Endothelial cell of umbilical vein (primary cell): ENCODE measurements at regions not wholly inside any gene's neighbourhood (a gene's known extent, or its start where the extent isn't known, plus 50 kb on each side); places are given as distances from the start of the nearest gene placed in this dataset.

Experiments
- BruUV-seq: library from RNA; stranded (reverse); fragments of 400-500 nt; replicated peaks from 2 replicates; lab custom pipeline; 2021; lab: Mats Ljungman, UMichigan
- CTCF ChIA-PET: fragments of 300-600, 350-600 bp; sonication (Branson Sonifier 250); formaldehyde crosslinking; loops from one replicate; lab custom pipeline; 2021; ENCODE audit warnings: antibody characterized with exemption, inconsistent platforms; lab: Charles Lee
- POLR2A ChIA-PET: fragments of 300-600, 350-600 bp; sonication (Branson Sonifier 250); formaldehyde crosslinking; loops from one replicate; lab custom pipeline; 2021; ENCODE audit warnings: antibody characterized with exemption, inconsistent platforms; lab: Charles Lee
- DNase-seq: peaks from one replicate; pipeline ENCODE4 v3.0.0-alpha.2; 2011; ENCODE audit warnings: low read depth, low spot score
- FAIRE-seq: peaks from 2 replicates; lab custom pipeline; 2011; peaks lifted over from hg19 to GRCh38; lab: Jason Lieb, UNC
- H2AFZ ChIP-seq: 2 replicates; pipeline ENCODE4 v1.6.0; 2012; ENCODE audit warnings: low read depth, low read length, control low read depth, inconsistent platforms
- H3K27ac ChIP-seq: 2 replicates; pipeline ENCODE4 v1.5.1; 2011; ENCODE audit warnings: low read depth, mild to moderate bottlenecking, control low read depth, low read length, moderate library complexity; ENCODE audit not compliant: insufficient read depth
- H3K27me3 ChIP-seq, 2 experiments: 2 replicates each; pipeline versions ENCODE4 v1.6.0 to v1.6.1; 2011; ENCODE audit warnings: low read length in 2 of 2, mixed read lengths in 1 of 2; ENCODE audit not compliant: control insufficient read depth in 2 of 2, insufficient read depth in 2 of 2
- H3K36me3 ChIP-seq, 2 experiments: 2 replicates in 1 of 2; 3 replicates in 1 of 2; pipeline ENCODE4 v1.5.1; 2011; ENCODE audit warnings: low read length in 2 of 2, mild to moderate bottlenecking in 1 of 2, moderate library complexity in 1 of 2; ENCODE audit not compliant: control insufficient read depth in 2 of 2, insufficient read depth in 2 of 2; ENCODE audit errors: extremely low read depth in 1 of 2
- H3K4me1 ChIP-seq: 3 replicates; pipeline ENCODE4 v1.5.1; 2011; ENCODE audit warnings: mild to moderate bottlenecking, low read length; ENCODE audit not compliant: control insufficient read depth, insufficient read depth; ENCODE audit errors: extremely low read depth
- H3K4me2 ChIP-seq: 2 replicates; pipeline ENCODE4 v1.6.1; 2011; ENCODE audit warnings: low read length, control low read depth, mixed read lengths; ENCODE audit not compliant: insufficient read depth
- H3K4me3 ChIP-seq, 3 experiments: fragments of 200-600 bp in 1 of 3; sonication (generic), shearing (Covaris generic) in 1 of 3; replicated peaks in 1 of 3; 2 replicates each; pipeline ENCODE4 v1.5.1; 2011 to 2016; ENCODE audit warnings: control low read depth in 3 of 3, low read length in 3 of 3, mild to moderate bottlenecking in 2 of 3, inconsistent platforms in 1 of 3, low read depth in 1 of 3, moderate library complexity in 1 of 3; ENCODE audit not compliant: insufficient read depth in 1 of 3
- H3K79me2 ChIP-seq: 2 replicates; pipeline ENCODE4 v1.6.0; 2012; ENCODE audit warnings: low read length, inconsistent platforms; ENCODE audit not compliant: control insufficient read depth, insufficient read depth
- H3K9ac ChIP-seq: replicated peaks from 2 replicates; pipeline ENCODE3; 2011; ENCODE audit warnings: low read length, control low read depth; ENCODE audit not compliant: insufficient read depth; ENCODE audit errors: extremely low read depth
- H3K9me1 ChIP-seq: replicated peaks from 3 replicates; pipeline ENCODE4 v1.6.0; 2011; ENCODE audit warnings: mild to moderate bottlenecking, low read length; ENCODE audit not compliant: control insufficient read depth, insufficient read depth; ENCODE audit errors: extremely low read depth
- H3K9me3 ChIP-seq: replicated peaks from 2 replicates; pipeline ENCODE4 v1.5.1; 2012; ENCODE audit warnings: low read length, inconsistent platforms; ENCODE audit not compliant: control insufficient read depth, insufficient read depth
- H4K20me1 ChIP-seq: replicated peaks from 2 replicates; pipeline ENCODE3; 2011; ENCODE audit warnings: mild to moderate bottlenecking, low read length; ENCODE audit not compliant: control insufficient read depth, insufficient read depth; ENCODE audit errors: extremely low read depth
- EZH2 ChIP-seq: IDR thresholded peaks from 2 replicates; pipeline ENCODE4 v1.6.1; 2012; ENCODE audit warnings: borderline replicate concordance, low read depth, mild to moderate bottlenecking, moderate library complexity, low read length, inconsistent platforms; ENCODE audit not compliant: severe bottlenecking
- FOS ChIP-seq: IDR thresholded peaks from 2 replicates; pipeline ENCODE4 v1.6.1; 2011; ENCODE audit warnings: mild to moderate bottlenecking, low read length, moderate library complexity, borderline replicate concordance; ENCODE audit not compliant: insufficient read depth
- GATA2 ChIP-seq: IDR thresholded peaks from 2 replicates; pipeline ENCODE4 v1.7.0; 2011; ENCODE audit warnings: low read depth, mild to moderate bottlenecking, moderate library complexity, mixed read lengths, low read length; ENCODE audit not compliant: insufficient read length, insufficient read depth
- JUN ChIP-seq: IDR thresholded peaks from 2 replicates; pipeline ENCODE4 v1.6.1; 2011; ENCODE audit warnings: borderline replicate concordance, low read depth; ENCODE audit not compliant: insufficient read length, insufficient read depth
- MYC ChIP-seq: IDR thresholded peaks from one replicate; pipeline ENCODE4 v1.6.1; 2011; ENCODE audit warnings: mild to moderate bottlenecking, low read depth, low read length
- POLR2A ChIP-seq: IDR thresholded peaks from 2 replicates; pipeline ENCODE4 v1.6.1; 2012; ENCODE audit warnings: low read depth, mild to moderate bottlenecking, control low read depth, low read length
- POLR2AphosphoS5 ChIP-seq: IDR thresholded peaks from 2 replicates; pipeline ENCODE4 v1.6.1; 2012; ENCODE audit warnings: low read depth, mild to moderate bottlenecking, control low read depth, low read length, moderate library complexity; ENCODE audit not compliant: insufficient read depth
- dilution Hi-C: fragments of 300-500 bp; cut with MboI; formaldehyde crosslinking; loops from one replicate; pipeline ENCODE4 v1.15.0; 2019; ENCODE audit warnings: low sequenced_read_pairs; ENCODE audit not compliant: extremely low pct_ligation_motif_present
- intact Hi-C: fragments of 100-400 bp; cut with micrococcal nuclease; formaldehyde crosslinking; loops from one replicate; pipeline ENCODE4 v1.10.0; 2022
- TF ChIP-seq, protein P1 (sequence below), 2 donors: IDR thresholded peaks; 1 replicate in 1 of 2; 2 replicates in 1 of 2; pipeline ENCODE4 v1.5.1; 2011; ENCODE audit warnings: low read length in 2 of 2, mild to moderate bottlenecking in 2 of 2, moderate library complexity in 2 of 2, control low read depth in 1 of 2, inconsistent platforms in 1 of 2, low read depth in 1 of 2; ENCODE audit not compliant: insufficient read depth in 1 of 2; ENCODE audit errors: extremely low read depth in 1 of 2
- TF ChIP-seq, protein P2 (sequence below): IDR thresholded peaks from 2 replicates; pipeline ENCODE4 v1.6.1; 2011; ENCODE audit not compliant: insufficient read depth, insufficient read length

DNA sequence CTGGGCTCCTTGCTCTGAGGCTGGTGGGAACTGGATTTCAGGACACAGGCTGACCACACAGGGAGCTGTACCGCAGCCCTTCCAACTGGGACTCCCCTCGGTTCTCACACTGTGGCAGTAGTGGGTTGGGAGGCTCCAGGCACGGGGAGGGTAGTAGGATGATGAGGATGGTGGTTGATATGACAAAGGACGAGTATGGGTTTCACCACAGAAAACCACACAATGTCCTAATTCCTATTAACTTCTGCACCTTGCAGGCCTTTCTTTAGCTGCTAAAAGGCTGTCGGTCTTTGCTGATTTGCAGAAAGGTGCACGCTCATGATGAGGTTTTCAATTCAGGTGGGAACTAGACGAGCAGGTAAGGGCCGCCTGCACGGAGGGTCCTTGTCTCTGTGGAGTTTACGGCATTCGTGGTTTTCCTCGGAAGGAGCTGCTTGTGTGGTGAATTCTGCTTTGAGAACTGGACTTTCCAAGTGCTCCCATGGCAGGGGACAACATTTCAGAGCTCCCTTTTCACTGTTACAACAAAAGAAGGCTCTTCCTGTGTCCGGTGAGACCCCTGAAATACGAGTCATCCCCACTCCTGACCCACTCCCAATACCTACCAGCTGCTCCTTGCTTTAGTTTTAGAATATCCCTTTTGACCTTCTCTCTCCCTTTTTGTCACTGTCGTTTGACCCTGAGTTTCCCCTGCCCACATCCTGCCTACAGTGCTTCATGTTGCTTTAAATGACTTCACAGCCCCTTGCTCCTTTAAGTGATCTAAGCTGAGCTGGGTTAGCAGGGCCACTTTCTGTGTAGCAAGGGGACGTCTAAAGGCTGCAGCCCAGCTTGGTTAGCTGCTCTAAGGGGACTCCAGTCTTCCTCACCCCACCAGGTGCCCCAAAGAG is 125.1 kb downstream of the MRPS6 start:
- H3K4me3 ChIP-seq, result no peak overlapping the region
- no peaks in the 10 kb centered on the region for H4K20me1 ChIP-seq
- TF ChIP-seq POLR2A (no peak), MYC (no peak), JUN (no peak), FOS (no peak), POLR2AphosphoS5 (no peak), GATA2 (no peak), EZH2 (no peak)
- TF ChIP-seq, protein P1, sequence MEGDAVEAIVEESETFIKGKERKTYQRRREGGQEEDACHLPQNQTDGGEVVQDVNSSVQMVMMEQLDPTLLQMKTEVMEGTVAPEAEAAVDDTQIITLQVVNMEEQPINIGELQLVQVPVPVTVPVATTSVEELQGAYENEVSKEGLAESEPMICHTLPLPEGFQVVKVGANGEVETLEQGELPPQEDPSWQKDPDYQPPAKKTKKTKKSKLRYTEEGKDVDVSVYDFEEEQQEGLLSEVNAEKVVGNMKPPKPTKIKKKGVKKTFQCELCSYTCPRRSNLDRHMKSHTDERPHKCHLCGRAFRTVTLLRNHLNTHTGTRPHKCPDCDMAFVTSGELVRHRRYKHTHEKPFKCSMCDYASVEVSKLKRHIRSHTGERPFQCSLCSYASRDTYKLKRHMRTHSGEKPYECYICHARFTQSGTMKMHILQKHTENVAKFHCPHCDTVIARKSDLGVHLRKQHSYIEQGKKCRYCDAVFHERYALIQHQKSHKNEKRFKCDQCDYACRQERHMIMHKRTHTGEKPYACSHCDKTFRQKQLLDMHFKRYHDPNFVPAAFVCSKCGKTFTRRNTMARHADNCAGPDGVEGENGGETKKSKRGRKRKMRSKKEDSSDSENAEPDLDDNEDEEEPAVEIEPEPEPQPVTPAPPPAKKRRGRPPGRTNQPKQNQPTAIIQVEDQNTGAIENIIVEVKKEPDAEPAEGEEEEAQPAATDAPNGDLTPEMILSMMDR (IDR thresholded peaks at IDR 0.05; ENCODE audit: extremely low read depth in 1 of 2, insufficient read depth in 1 of 2, low read depth in 1 of 2, low read length in 2 of 2), result no peak
- TF ChIP-seq, protein P2, sequence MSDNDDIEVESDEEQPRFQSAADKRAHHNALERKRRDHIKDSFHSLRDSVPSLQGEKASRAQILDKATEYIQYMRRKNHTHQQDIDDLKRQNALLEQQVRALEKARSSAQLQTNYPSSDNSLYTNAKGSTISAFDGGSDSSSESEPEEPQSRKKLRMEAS, result no peak
- CTCF ChIA-PET, result interaction anchor here (0.6 to 7.7 kb wide), 5 partner anchors 34 to 1265 kb away, joined by 3 to 218 read pairs (median 4); no protein-coding TSS in a partner anchor
- POLR2A ChIA-PET, result no interaction called here
- no peaks in the 10 kb centered on the region for H3K9me3 ChIP-seq
- no peaks in the 10 kb centered on the region for H3K9me1 ChIP-seq
- DNase-seq (no peak), FAIRE-seq (no peak)
- no peaks in the 10 kb centered on the region for H3K36me3 ChIP-seq
- intact Hi-C loops, result no loop called here
- no TSS peak for BruUV-seq
- dilution Hi-C loops, result no loop called here
- no peaks in the 10 kb centered on the region for H3K79me2 ChIP-seq
- peaks cover 3 to 12% of the 10 kb centered on the region in 2 experiments for H3K27me3 ChIP-seq
- H3K4me2 ChIP-seq, result no peak overlapping the region
- peaks cover 6% of the 10 kb centered on the region for H3K4me1 ChIP-seq
- H3K9ac ChIP-seq, result no peak overlapping the region
- H2AFZ ChIP-seq, result no peak overlapping the region
- H3K27ac ChIP-seq, result no peak overlapping the region
